GM21723 (cell line): ENCODE measurements at regions not wholly inside any gene's neighbourhood (a gene's known extent, or its start where the extent isn't known, plus 50 kb on each side); places are given as distances from the start of the nearest gene placed in this dataset.

ENCODE experiments used
- ATAC-seq: cut with Tn5 transposase; IDR thresholded peaks from one replicate; pipeline ENCODE4 v1.9.1; 2021; ENCODE audit warnings: mild to moderate bottlenecking, moderate library complexity; ENCODE audit not compliant: unreplicated experiment

DNA sequence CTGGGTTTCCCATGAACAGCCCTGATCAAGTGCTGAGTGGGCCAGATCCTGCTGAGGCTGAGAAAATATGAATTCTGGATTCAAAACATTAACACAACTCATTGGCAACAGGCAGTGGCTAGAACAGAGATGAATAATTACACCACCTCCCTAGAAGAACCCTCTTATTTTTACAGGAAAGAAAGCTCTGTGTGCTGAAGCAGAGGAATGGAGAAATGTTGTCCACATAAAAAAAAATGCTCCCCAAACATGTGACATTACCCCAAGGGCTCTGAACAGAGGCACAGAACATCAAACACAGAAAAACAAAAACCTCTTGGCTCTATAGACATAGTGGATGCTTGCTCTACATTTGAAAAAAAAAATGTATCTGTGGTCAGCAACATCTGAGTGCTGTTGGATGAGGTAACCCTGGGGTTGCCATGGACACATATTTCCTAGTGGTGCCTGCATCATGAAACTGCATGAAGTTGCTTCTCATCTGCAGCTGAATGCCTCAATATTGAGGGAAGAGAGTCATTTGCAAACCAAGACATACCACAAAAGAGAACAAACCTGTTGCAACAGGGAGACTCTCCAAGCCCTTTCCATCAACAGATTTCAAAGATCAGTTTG lies 98.8 kb downstream of the SNX19 start:
- ATAC-seq, result no peak

DNA sequence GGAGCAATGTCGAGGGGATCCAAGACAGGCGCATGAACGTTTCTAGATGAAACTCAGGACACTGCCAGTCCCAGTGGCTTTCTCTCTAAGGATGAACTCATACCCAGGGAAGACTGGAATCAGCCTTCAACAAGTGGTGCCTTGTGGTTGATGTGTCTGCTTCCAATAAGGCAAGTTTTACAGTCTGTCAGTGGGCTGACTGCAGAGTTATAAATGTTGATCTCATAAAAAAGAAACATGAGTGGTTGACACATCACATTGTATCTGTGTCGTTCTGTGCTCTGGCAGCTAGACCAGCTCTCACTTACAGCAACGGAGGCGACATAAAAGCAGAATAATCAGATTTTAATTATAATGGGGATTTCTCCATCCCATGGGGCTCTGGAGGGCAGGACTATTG lies 96.7 kb downstream of the SNX19 start:
- no peak for ATAC-seq
